COLO668 (cell line): ENCODE measurements at regions not wholly inside any gene's neighbourhood (a gene's known extent, or its start where the extent isn't known, plus 50 kb on each side); places are given as distances from the start of the nearest gene placed in this dataset.
"Not testable (repeated sequence)": the region's sequence is repeated elsewhere in the genome, so short reads cannot be mapped to it uniquely, and the experiment has no call there.

ENCODE experiments used
- DNase-seq: peaks from one replicate; lab custom pipeline; 2025; ENCODE audit not compliant: unreplicated experiment; lab: John Stamatoyannopoulos, UW

GRCh38 chr7:25436413-25436812, 208.1 kb upstream of the NPVF start:
- DNase-seq: no peak

GRCh38 chr7:25437308-25437707, 209.0 kb upstream of the NPVF start:
- DNase-seq: no peak

GRCh38 chr7:25444991-25445390, 216.7 kb upstream of the NPVF start:
- DNase-seq: no peak

- no peak for DNase-seq
Observed at GRCh38 chr7:25448301-25448700, 220.0 kb upstream of the NPVF start.

- no peak for DNase-seq
Observed at GRCh38 chr7:25454020-25454419, 225.7 kb upstream of the NPVF start.

GRCh38 chr7:25454562-25455041, 226.3 kb upstream of the NPVF start:
- no peak for DNase-seq

- no peak for DNase-seq
Observed at GRCh38 chr7:25455683-25456251, 227.5 kb upstream of the NPVF start.

GRCh38 chr7:25456467-25457171, 228.3 kb upstream of the NPVF start:
- DNase-seq: no peak

GRCh38 chr7:25459057-25459456, 230.8 kb upstream of the NPVF start:
- DNase-seq: no peak

GRCh38 chr7:25460433-25460832, 232.1 kb upstream of the NPVF start:
- DNase-seq: no peak

- no peak for DNase-seq
Observed at GRCh38 chr7:25469669-25470068, 241.4 kb upstream of the NPVF start.

GRCh38 chr7:25476863-25477499, 248.7 kb upstream of the NPVF start:
- DNase-seq: no peak

GRCh38 chr7:25478221-25478620, 249.9 kb upstream of the NPVF start:
- not testable (repeated sequence) for DNase-seq

- DNase-seq: no peak
Observed at GRCh38 chr7:25478925-25479324, 250.6 kb upstream of the NPVF start.

- no peak for DNase-seq
Observed at GRCh38 chr7:25481891-25482290, 253.6 kb upstream of the NPVF start.

- DNase-seq: no peak
Observed at GRCh38 chr7:25482631-25483030, 254.3 kb upstream of the NPVF start.

- no peak for DNase-seq
Observed at GRCh38 chr7:25485026-25485425, 256.7 kb upstream of the NPVF start.

GRCh38 chr7:25486656-25487055, 258.4 kb upstream of the NPVF start:
- DNase-seq: no peak

- no peak for DNase-seq
Observed at GRCh38 chr7:25493805-25494366, 265.6 kb upstream of the NPVF start.

- DNase-seq: no peak
Observed at GRCh38 chr7:25494896-25495295, 266.6 kb upstream of the NPVF start.

GRCh38 chr7:25495342-25496250, 267.3 kb upstream of the NPVF start:
- DNase-seq: no peak
